GM10248 (cell line): ENCODE measurements at regions not wholly inside any gene's neighbourhood (a gene's known extent, or its start where the extent isn't known, plus 50 kb on each side); places are given as distances from the start of the nearest gene placed in this dataset.

Source experiments
- CTCF ChIA-PET: fragments of 300-600 bp; sonication (Branson Sonifier 250); formaldehyde crosslinking; extraction: SDS; loops from one replicate; lab custom pipeline; 2021; ENCODE audit warnings: antibody characterized with exemption; lab: Yijun Ruan, JAX
- POLR2A ChIA-PET: fragments of 350-650 bp; sonication (Branson Sonifier 250); formaldehyde crosslinking; extraction: SDS; loops from one replicate; lab custom pipeline; 2020; ENCODE audit warnings: antibody characterized with exemption; lab: Yijun Ruan, JAX
- DNase-seq: peaks from one replicate; pipeline ENCODE4 v3.0.0; 2012; ENCODE audit errors: extremely low spot score
- TF ChIP-seq, protein P1 (sequence below): IDR thresholded peaks from 2 replicates; pipeline ENCODE4 v1.5.1; 2012; ENCODE audit warnings: mild to moderate bottlenecking, low read depth; ENCODE audit errors: extremely low read depth, missing control alignments, control extremely low read depth

DNA sequence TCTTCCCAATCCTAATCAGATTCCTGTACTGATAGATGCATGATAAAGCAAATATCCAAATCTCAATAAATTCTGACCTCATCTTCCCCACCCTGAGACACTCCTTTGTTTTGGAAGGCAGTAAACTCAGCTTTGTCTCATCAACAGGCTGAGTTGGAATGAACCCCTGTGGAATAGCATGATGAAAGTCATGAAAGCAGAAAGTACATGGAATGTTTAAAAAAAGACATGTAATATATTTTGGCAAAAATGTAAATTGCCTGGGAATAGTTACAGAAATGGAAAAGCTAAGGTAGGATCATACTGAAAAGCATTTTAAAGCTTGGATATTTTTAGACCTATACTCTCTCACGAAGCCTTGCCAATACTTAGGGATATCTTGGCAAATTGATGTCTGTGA is 468.7 kb upstream of the CDH7 start:
- TF ChIP-seq, protein P1, sequence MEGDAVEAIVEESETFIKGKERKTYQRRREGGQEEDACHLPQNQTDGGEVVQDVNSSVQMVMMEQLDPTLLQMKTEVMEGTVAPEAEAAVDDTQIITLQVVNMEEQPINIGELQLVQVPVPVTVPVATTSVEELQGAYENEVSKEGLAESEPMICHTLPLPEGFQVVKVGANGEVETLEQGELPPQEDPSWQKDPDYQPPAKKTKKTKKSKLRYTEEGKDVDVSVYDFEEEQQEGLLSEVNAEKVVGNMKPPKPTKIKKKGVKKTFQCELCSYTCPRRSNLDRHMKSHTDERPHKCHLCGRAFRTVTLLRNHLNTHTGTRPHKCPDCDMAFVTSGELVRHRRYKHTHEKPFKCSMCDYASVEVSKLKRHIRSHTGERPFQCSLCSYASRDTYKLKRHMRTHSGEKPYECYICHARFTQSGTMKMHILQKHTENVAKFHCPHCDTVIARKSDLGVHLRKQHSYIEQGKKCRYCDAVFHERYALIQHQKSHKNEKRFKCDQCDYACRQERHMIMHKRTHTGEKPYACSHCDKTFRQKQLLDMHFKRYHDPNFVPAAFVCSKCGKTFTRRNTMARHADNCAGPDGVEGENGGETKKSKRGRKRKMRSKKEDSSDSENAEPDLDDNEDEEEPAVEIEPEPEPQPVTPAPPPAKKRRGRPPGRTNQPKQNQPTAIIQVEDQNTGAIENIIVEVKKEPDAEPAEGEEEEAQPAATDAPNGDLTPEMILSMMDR: no peak
- ChIA-PET CTCF (no interaction called here), POLR2A (no interaction called here)
- DNase-seq: no peak

DNA sequence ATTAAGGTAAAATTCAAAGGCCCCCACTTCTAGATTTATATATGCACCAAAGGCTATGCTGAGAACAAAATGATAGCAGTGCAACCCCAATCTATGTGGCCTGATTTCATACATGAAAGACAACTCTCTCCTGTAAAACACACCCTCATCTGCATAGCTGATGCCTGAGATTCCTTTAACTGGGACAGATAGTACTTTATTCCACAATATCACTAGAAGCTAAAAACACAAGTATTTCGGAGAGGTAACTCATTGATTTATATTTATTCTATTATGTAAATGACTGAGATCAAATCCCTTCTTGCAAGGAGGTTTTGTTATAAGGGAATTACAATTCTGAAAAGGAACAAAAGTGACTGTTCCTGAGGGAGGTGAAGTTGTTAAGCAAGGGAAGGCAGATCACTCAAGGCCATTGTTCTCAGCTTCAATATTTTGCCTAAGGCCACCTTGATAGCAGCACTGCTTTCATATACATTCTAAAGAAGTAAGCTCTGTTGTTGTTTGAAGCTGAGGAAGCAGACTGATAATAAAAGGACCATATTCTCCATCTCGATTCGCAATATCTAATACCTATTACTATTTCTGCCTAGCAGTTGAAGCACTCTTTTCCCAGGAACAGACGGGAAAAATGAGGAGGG is 471.0 kb upstream of the CDH7 start:
- DNase-seq: no peak
- POLR2A ChIA-PET: no interaction called here
- CTCF ChIA-PET: no interaction called here
- TF ChIP-seq, protein P1: no peak

DNA sequence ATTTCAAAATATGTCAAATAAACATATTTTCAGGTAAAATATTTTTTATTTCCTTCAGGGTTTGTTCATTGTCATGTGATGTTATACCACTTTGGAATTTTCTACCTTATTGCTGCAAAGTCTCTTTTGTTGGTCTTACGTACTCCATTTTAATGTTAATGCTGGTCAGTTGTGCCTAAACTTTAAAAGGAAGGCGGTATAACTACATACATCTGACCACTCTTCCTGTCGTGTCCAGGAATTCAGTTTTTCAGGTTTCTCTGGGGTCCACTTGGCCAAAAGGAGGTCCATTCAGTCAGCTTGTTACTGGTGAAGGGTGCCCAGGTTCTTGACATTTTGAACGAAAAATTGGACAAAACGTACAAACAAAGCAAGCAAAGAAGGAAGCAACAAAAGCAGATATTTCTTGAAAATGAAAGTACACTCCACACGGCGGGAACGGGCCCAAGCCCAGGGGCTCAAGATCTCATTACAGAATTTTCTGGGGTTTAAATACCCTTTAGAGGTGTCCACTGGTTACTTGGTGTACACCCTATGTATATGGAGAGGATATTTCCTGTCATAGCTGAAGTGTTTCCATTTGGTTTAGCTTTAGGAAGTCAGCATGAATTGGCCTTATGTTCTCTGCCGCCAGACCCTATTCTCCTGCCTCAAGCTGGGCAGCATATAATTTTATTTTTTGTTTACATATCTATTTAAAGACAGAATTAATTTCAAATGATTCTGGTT is 471.7 kb upstream of the CDH7 start:
- CTCF ChIA-PET: no interaction called here
- TF ChIP-seq, protein P1: no peak
- no peak for DNase-seq
- POLR2A ChIA-PET: no interaction called here

DNA sequence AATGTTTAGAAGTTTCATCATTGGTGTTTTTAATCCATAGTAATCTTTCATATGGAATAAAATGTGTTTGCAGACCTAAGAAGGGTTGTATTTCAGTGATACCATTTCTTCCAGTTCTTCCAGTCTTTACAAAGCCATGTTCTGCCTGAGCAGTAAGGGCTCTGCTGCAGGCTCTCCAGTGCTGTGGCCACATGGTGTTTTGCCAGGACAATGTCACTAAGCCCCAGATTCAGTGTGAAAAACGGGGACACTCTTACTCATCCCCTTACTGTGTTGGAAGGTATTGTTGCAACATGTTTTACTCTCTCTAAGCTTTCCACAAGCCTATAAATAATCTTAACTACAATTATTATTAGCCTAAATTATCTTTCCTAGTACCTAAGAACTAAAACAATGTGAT is 481.4 kb upstream of the CDH7 start:
- ChIA-PET CTCF (interaction anchor here (1.5 kb wide), 1 partner anchor 184 kb away, joined by 3 read pairs; no protein-coding TSS in a partner anchor), POLR2A (no interaction called here)
- no peak for DNase-seq
- TF ChIP-seq, protein P1: no peak

DNA sequence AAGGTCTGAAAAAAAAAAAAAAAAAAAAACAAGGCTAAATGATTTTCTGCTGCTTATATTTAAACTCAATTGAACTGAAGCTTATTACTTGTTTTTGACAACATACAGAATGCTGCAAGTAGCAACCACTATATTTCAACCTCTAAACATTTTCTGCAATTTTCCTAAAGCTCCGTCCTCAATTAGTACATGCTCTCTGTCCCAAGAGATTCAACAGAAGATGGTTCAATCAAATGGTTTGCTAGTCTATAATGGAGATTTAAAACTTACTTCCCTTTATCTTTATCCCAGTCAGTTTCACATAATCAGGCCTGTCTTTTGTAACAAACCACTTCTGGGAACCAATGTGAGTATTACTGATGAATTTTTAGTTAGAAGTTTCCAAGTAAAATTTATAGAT is 485.1 kb upstream of the CDH7 start:
- no peak for DNase-seq
- ChIA-PET CTCF (interaction anchor here (1.2 kb wide), 1 partner anchor 11 kb away, joined by 3 read pairs; no protein-coding TSS in a partner anchor), POLR2A (no interaction called here)
- TF ChIP-seq, protein P1: no peak

DNA sequence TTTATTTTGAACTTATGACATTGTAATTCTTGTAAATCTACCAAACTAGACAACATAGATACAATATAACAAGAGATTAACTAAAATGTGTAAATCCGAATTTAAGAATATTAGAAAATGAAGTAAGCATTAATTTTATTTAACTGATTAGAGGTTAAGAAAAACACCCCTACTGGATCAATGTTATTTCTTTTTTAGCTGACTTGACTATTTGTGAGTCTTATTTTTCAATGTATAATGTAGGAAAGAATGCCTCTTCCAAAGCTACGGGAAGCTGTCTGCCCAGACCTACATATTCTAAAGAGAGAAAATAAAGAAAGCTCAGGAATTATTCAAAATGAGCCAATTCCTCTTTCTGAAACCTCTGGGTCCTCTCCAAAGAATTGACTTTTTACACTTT is 490.8 kb upstream of the CDH7 start:
- POLR2A ChIA-PET: no interaction called here
- CTCF ChIA-PET: no interaction called here
- no peak for DNase-seq
- TF ChIP-seq, protein P1: no peak
